ENCODE measurements at regions not wholly inside any gene's neighbourhood (a gene's known extent, or its start where the extent isn't known, plus 50 kb on each side); places are given as distances from the start of the nearest gene placed in this dataset.

DNA sequence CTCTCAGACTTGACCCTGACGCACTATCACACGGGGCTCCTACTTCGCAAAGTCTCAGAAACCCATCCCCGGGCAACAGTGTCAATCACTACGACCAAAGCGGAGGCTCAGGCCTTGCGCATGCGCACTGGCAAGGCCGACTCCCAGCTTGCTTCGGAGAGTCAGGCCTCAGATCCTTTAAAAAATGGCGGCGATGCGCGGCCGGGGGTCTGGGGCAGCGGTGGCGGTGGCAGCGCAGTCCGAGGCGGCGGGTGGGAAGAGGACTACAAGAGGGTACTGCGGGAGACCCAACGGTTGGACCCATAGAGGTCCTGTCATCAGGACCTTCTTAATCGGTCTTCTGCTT lies 196.9 kb downstream of the ZNF716 start:
- TF ChIP-seq, protein P1, sequence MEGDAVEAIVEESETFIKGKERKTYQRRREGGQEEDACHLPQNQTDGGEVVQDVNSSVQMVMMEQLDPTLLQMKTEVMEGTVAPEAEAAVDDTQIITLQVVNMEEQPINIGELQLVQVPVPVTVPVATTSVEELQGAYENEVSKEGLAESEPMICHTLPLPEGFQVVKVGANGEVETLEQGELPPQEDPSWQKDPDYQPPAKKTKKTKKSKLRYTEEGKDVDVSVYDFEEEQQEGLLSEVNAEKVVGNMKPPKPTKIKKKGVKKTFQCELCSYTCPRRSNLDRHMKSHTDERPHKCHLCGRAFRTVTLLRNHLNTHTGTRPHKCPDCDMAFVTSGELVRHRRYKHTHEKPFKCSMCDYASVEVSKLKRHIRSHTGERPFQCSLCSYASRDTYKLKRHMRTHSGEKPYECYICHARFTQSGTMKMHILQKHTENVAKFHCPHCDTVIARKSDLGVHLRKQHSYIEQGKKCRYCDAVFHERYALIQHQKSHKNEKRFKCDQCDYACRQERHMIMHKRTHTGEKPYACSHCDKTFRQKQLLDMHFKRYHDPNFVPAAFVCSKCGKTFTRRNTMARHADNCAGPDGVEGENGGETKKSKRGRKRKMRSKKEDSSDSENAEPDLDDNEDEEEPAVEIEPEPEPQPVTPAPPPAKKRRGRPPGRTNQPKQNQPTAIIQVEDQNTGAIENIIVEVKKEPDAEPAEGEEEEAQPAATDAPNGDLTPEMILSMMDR (IDR thresholded peaks at IDR 0.05), result no peak
- TF ChIP-seq POLR2A (IDR thresholded peaks at IDR 0.05), result no peak

Data from adrenal gland (tissue), 5 donors.